Thyroid gland (tissue), 4 donors: ENCODE measurements at regions not wholly inside any gene's neighbourhood (a gene's known extent, or its start where the extent isn't known, plus 50 kb on each side); places are given as distances from the start of the nearest gene placed in this dataset.

ENCODE experiments used
- POLR2A ChIP-seq, 2 donors: fragments of 450-650 bp; IDR thresholded peaks; one replicate each; pipeline ENCODE4 v1.6.1; 2017; ENCODE audit warnings: antibody characterized with exemption in 2 of 2, mild to moderate bottlenecking in 2 of 2, moderate library complexity in 1 of 2
- TF ChIP-seq, protein P1 (sequence below), 6 experiments: fragments of 200-600 bp in 3 of 6; fragments of 450-650 bp in 3 of 6; sonication (generic) in 3 of 6; IDR thresholded peaks; one replicate each; pipeline ENCODE4 v1.5.1; 2016 to 2019; ENCODE audit warnings: antibody characterized with exemption in 6 of 6, mild to moderate bottlenecking in 2 of 6, inconsistent platforms in 1 of 6, moderate library complexity in 1 of 6

DNA sequence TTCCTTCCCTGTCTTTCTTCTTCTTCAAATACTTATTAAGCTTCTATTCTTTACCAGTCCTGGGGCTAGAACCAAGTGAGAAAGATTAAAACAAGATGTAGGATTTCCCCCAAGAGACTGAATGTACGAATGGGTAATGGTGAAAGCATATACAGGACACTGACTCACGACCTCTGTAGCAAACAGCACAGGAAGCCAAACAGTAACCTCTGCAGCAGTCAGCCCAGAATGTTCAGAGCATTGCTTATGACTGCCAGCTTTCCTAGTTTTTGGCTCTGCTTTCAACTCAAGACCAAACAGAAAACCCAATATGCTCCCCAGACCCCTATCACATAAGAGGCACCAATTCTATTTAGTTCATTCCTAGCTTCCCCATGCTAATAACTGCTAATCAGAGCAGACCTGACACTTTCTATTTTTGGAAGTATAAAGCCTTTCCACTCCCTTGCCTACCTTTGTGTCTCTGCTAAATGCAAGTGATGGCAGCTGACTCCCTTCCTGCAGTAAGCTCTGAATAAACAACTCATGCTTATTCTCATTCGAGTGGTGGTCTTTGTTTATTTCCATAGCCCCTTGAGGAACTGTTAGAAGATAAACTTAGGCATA, 690.6 kb downstream of the EPM2A start:
- TF ChIP-seq, protein P1, sequence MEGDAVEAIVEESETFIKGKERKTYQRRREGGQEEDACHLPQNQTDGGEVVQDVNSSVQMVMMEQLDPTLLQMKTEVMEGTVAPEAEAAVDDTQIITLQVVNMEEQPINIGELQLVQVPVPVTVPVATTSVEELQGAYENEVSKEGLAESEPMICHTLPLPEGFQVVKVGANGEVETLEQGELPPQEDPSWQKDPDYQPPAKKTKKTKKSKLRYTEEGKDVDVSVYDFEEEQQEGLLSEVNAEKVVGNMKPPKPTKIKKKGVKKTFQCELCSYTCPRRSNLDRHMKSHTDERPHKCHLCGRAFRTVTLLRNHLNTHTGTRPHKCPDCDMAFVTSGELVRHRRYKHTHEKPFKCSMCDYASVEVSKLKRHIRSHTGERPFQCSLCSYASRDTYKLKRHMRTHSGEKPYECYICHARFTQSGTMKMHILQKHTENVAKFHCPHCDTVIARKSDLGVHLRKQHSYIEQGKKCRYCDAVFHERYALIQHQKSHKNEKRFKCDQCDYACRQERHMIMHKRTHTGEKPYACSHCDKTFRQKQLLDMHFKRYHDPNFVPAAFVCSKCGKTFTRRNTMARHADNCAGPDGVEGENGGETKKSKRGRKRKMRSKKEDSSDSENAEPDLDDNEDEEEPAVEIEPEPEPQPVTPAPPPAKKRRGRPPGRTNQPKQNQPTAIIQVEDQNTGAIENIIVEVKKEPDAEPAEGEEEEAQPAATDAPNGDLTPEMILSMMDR (IDR thresholded peaks at IDR 0.05): no peak
- no peak for TF ChIP-seq POLR2A (IDR thresholded peaks at IDR 0.05)
